NCI-H2081 treated with DMSO at 0.1 percent for 48 hours (cell line): ENCODE measurements at regions not wholly inside any gene's neighbourhood (a gene's known extent, or its start where the extent isn't known, plus 50 kb on each side); places are given as distances from the start of the nearest gene placed in this dataset.
"Not testable (repeated sequence)": the region's sequence is repeated elsewhere in the genome, so short reads cannot be mapped to it uniquely, and the experiment has no call there.

Source experiments
- DNase-seq: peaks from one replicate; lab custom pipeline; 2025; lab: John Stamatoyannopoulos, UW

- DNase-seq: no peak
Observed at GRCh38 chr2:3036432-3037125, 341.0 kb downstream of the EIPR1 start.

DNA sequence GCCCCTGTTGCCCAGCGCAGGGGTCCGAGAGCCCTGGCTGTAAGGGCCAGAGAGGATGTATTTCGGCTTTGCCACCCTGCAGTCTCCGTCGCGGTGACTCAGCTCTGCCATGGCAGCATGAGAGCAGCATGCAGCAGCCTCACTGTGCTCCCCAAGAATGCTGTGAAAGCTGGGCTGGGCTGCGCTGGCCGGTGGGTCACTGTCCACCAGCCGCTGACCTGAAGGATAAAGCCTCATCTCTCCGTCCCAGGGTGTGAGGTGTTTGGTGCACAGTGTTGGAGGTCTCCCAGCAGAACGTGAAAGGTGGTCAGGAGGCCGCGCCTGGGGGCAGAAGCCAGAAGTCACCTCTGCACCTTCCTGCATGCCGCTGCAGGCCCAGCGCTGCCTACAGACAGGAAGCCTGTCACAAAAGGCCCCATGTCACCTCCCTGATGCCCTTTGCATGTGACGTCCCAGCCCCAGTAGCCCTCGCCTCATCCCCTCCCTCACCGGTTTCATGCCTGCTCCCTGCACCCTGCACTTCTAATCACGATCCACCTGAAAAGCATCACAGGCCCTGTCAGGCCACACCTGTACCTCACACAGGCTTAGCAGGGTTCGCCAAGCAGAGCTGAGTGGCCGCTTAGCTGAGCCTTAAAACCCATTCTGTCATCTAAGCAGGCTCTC, 342.1 kb downstream of the EIPR1 start:
- no peak for DNase-seq

DNA sequence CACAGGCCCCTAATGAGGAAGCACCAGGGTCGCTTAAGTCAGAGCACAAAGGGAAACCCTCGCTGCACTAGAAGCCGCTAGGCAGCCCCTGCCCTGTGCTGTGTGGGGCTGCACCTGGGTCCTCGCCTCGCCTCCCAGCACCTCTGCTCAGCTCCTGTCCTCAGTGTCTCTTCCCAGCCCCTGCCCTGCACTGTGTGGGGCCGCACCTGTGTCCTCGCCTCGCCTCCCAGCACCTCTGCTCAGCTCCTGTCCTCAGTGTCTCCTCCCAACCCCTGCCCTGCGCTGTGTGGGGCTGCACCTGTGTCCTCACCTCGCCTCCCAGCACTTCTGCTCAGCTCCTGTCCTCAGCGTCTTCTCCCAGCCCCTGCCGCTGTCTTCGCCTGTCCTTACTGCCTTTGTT, 342.8 kb downstream of the EIPR1 start:
- DNase-seq: no peak

DNA sequence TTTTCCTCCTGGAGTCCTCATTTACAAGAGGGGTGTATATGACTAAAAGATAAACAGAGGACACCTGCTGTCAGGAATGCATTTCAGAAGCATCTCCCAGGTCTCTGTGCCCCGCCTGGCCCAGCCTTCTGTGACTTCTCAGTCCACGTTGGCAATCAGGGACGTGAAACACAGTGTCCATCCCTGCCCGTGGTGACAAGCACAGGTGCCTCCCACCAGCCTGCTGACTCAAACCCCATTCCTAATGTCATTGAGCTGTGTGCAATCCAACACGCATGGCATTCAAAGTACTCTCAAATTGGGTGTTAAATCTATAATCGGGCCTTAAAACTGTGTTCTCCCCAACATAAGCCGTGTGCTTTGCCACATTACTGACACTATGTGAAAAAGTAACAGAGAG, 343.2 kb downstream of the EIPR1 start:
- DNase-seq: no peak

- no peak for DNase-seq
Observed at GRCh38 chr2:3033315-3033714, 344.3 kb downstream of the EIPR1 start.

DNA sequence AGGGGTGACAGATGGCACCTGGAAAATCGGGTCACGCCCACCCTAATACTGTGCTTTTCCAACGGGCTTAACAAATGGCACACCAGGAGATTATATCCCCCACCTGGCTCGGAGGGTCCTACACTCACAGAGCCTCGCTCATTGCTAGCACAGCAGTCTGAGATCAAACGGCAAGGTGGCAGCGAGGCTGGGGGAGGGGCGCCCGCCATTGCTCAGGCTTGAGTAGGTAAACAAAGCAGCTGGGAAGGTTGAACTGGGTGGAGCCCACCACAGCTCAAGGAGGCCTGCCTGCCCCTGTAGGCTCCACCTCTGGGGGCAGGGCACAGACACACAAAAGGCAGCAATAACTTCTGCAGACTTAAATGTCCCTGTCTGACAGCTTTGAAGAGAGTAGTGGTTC, 346.8 kb downstream of the EIPR1 start:
- not testable (repeated sequence) for DNase-seq

GRCh38 chr2:3025984-3026383, 351.6 kb downstream of the EIPR1 start:
- no peak for DNase-seq

DNA sequence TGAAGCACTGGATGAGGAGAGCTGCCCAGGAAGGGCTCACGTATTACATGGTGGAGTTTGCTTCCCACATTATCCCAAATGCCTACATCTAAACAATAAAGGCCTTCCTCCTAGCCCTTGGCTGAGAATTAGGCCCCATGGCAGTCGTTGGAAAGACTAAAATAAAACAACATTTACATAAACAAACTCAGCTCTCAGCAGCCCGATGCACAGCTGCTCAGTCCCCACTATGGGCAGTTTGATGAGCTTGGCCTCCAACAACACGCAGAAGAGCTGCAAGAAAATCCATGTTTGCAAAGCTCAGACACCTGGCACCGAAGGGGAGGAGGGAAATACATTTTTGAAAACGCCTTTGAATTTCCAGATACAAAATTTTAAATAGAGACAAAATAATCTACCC, 352.4 kb downstream of the EIPR1 start:
- no peak for DNase-seq

DNA sequence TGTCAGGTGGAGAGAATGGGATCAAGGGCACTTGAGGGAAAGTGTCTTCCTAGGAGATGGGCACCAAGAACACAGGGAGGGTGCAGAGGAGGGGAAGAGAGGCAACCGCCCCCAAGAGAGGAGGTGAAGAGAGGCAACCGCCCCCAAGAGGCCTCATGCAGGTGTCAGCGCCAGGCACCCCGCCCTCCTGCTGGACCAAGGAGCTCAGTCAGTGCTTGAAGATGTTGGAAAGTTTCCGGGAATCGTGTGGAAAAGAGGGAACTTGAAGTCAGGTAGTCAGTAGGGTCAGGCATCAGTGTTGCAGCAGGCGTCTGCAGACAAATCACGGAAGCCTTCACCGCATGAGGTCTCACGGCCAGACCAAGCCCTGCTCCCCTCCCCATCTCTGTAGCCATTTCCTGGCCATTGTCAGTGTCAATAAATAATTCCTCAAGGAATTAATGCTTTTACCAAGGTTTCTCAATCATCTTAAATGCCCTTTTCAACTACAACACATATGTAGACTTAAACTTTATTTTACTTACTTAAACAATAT, 353.1 kb downstream of the EIPR1 start:
- no peak for DNase-seq

DNA sequence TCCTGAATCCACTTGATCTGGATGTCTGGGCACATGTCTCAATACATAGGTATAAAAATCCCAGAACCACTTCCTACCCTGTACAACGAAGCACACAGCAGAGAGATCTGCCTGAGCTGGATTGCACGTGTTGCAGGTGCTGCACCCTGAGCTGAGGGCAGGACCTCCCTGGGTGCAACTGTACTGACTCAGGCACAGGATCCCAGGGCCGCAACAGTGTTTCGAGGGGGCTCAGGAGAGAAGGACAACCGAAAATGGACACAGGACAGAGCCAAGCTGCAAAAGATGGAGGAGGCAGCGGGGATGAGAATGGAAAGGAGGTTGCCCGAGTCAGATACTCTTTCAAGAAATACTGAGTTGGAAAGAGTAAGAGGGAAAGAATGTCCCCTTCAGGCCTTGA, 354.1 kb downstream of the EIPR1 start:
- DNase-seq: no peak

GRCh38 chr2:3022841-3023372, 354.7 kb downstream of the EIPR1 start:
- no peak for DNase-seq

DNA sequence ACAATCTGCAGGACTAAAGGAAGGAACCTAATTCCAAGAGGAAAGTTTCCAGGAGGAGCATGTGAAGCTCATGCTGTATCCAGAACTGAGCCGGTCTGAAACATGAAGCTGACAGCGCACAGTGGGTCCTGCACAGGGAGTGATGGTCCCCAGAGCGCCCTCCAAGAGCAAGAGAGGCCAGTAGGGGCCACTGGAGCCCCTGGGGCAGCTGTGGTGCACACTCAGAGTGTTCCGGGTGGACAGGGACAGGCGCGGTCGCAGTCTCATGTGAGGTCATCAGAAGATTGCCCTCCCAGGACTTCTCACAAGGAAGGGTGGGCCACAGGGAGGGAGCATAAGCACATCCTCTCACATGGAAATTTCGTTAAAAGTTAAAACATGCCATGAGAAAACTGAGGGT, 355.9 kb downstream of the EIPR1 start:
- DNase-seq: no peak

DNA sequence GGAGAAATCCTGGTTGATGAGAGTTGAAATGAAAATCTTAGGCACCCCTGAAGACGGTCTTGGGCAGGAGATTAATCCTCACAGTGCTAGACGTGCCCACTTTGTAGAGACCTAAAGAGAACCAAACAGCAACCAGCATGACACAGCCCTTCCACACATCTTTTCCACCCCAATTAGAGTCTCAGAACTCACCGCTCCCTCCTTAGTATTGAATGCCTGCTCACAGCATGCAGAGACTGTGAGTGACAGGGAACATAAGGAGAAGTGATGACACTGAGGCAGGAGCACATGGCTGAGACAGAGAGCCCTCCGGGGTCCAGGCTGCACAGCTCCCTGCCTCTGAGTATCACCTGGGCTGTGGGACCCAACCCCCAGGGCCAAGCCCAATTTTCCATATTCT, 367.6 kb downstream of the EIPR1 start:
- no peak for DNase-seq

GRCh38 chr2:3009483-3009882, 368.1 kb downstream of the EIPR1 start:
- no peak for DNase-seq

DNA sequence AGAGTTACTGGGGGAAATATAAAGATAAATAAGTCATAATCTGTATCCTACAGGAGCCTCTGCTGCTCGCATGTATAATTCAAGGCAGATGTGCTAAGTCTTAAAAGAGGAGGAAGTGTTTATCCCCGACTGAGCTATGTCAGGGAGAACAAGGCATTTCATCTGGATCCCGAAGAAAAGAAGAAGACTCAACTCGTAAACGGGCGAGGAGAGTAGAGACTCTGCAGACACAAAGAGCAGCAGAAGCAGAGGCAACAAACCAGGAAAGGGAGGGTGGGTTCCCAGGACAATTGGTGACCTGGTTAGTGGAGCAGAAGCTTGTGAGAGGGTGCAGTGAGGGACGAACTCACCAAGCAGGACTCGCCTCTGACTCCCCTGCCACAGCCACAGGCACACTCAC, 368.6 kb downstream of the EIPR1 start:
- DNase-seq: no peak

GRCh38 chr2:3008561-3008960, 369.1 kb downstream of the EIPR1 start:
- no peak for DNase-seq

DNA sequence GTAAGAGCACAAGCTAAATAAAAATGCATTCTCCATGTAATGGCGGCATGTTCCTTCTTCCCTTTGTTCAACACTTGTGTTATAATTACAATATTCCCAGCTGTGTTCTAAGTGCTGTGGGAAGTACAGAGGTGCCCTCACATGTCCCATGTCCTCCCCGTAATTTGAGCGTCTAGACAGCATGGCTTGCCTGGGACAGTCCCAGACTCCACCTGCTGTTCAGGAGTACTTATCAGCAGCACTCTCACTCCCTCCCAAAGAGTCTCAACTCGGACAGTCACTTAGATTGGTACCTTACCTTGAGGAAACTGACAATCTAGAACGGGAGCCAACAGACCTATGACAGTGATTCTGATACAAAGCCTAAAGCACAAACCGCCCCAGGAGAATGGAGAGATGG, 370.5 kb downstream of the EIPR1 start:
- no peak for DNase-seq

DNA sequence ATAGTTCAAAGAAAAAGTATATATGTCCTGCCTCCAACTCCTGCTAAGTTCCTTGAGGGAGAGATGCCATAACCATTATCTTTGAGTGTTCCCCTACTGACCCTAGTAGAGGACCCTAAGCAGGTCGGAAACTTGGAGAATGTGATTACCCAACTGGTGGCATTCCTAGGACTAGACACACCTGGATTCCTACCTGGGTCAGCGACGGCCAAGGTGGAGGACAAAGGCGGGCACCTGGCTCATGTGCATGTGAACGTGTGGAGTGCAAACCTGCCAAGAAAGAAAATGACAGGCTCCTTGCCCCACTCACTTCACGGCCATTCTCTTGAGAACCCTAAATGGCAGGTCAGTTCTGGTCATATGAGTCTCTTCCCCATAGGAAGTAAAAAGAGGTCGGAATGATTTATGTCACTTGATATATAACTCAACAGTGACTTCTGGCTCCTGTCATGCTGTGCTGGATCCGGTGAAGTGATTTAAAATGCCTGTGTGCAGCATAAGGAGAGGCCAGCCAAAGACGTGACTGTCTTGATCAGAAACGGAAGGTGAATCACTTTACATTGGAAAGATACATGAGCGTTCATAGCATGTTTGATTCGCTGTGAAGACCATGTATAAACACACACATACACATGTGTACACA, 371.6 kb downstream of the EIPR1 start:
- DNase-seq: no peak

DNA sequence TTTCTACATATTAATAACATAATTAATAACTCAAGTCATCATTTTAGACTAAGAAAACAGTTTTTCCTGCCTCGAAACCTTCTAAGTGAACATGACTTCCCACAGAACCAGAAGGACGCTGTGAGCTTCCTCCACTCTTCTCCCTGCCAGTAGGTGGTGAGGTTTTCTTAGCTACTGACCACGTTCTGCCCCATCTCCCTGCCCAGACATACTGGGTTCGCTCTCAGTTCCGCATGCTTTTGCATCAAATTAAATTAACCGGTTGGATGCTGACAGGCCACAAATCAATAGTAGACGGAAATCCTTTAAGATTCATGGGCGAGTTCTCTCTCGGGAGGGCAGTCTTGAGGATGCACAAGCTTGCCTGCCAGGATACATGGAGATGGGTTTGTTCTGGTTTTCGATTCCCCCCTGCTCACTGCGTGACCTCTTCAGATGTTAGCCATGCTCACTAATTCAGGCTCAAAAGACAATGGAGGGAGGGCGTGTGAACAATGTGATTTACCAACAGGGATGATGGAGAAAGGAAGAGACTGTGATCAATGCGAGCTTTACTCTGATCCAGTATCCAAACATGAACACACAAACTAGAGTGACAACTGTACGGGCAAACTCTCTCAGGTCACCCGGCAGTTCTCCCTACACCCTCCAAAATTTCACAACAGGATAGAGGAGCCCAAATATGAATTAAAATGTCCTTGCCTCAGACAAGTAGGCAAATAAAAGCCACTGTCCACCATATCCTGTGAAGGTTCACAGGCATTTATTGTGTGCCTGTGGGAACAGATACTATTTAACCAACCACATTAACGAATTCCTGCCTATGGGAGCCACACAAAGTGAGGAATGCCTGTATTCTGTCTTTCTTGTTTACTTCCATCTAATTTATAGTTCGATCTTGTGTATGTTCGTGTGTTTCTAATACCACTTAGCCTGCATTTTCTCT, 375.7 kb downstream of the EIPR1 start:
- DNase-seq: no peak

- DNase-seq: no peak
Observed at GRCh38 chr2:3000968-3001367, 376.6 kb downstream of the EIPR1 start.

DNA sequence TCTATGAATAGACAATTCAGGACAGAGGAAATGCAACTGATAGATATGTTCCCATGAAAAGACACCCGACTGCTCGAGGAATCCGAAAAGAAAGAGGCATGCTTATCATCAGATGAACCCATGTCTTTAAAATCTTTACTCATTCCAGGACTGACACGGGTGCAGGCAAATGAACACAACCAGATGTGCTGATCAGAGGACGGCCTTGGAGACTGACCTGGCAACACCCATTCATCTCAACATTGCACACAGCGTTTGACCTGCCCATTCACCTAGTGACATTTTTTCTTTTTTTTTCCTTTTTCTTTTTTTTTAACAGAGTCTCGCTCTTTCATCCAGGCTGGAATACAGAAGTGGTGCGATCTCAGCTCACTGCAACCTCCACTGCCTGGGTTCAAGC, 377.5 kb downstream of the EIPR1 start:
- DNase-seq: no peak

DNA sequence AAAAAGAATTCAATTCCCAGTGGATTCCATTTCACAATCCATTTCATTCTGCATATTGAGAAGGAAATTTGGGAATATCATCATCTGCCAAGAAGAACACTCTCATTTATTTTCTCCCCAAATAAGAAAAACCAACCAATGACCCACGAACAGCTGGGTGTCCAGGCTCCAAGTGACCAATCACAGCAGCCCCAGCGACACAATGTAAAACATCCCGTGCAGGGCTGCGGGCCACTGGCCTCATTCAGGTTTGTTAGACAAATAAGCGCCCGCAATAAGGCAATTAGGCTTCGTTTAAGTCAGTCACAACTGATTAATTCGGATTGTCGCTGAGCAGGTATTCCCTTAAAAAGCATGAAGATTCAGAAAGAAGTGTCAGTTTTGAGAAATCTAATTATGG, 378.6 kb downstream of the EIPR1 start:
- DNase-seq: no peak
